IPS-20b (cell line): ENCODE measurements at regions not wholly inside any gene's neighbourhood (a gene's known extent, or its start where the extent isn't known, plus 50 kb on each side); places are given as distances from the start of the nearest gene placed in this dataset.

ENCODE experiments used
- H3K27ac ChIP-seq: one replicate; pipeline ENCODE4 v1.5.1; 2013; ENCODE audit warnings: low read length
- H3K27me3 ChIP-seq: 2 replicates; pipeline ENCODE4 v1.6.1; 2013; ENCODE audit warnings: mild to moderate bottlenecking, low read length, inconsistent platforms; ENCODE audit not compliant: insufficient read depth
- H3K36me3 ChIP-seq: 2 replicates; pipeline ENCODE4 v1.6.1; 2013; ENCODE audit warnings: low read depth, mild to moderate bottlenecking, inconsistent platforms, low read length, moderate library complexity; ENCODE audit not compliant: insufficient read depth
- H3K4me1 ChIP-seq: 2 replicates; pipeline ENCODE4 v1.6.1; 2013; ENCODE audit warnings: mild to moderate bottlenecking, control low read depth, inconsistent platforms, low read length, moderate library complexity; ENCODE audit not compliant: insufficient read depth
- H3K4me3 ChIP-seq: 2 replicates; pipeline ENCODE4 v1.5.1; 2013; ENCODE audit warnings: mild to moderate bottlenecking, low read length, inconsistent platforms
- H3K9ac ChIP-seq: 2 replicates; pipeline ENCODE4 v1.6.1; 2013; ENCODE audit warnings: low read depth, mild to moderate bottlenecking, inconsistent platforms, low read length, moderate library complexity
- H3K9me3 ChIP-seq: 2 replicates; pipeline ENCODE4 v1.6.1; 2013; ENCODE audit warnings: mild to moderate bottlenecking, low read depth, low read length, inconsistent platforms; ENCODE audit not compliant: insufficient read depth

DNA sequence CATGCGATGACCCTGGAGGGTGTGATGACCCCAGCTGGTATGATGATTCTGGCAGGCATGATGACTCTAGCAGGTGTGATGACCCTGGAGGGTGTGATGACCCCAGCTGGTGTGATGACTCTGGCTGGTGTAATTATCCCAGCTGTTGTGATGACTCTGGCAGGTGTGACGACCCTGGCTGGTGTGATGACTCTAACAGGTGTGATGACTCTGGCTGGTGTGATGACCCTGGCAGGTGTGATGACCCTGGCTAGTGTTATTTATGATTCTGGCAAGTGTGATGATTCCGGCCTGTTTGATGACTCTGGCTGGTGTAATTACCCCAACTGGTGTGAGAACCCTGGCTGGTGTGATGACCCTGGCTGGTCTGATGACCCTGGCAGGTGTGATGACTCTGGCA lies 427.2 kb downstream of the QKI start:
- Histone ChIP-seq H3K36me3 (no peaks in the 10 kb centered on the region), H3K9ac (no peak overlapping the region), H3K4me3 (no peak overlapping the region), H3K9me3 (peaks cover 11% of the 10 kb centered on the region), H3K27me3 (no peaks in the 10 kb centered on the region), H3K4me1 (no peaks in the 10 kb centered on the region), H3K27ac (no peak overlapping the region)

DNA sequence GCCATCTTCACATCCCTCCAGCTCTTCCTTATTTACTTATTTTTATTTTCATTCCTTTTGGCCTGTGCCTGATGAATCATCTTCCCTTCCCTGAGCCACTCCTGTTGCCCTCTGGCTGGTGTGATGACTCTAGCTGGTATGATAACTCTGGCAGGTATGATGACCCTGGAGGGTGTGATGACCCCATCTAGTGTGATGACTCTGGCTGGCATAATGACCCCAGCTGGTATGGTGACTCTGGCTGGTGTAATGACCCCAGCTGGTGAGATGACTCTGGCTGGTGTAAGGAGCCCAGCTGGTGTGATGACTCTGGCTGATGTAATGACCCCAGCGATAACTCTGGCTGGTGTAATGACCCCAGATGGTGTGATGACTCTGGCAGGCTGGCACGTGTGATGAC lies 426.8 kb downstream of the QKI start:
- H3K4me3 ChIP-seq, result no peak overlapping the region
- no peaks in the 10 kb centered on the region for H3K27me3 ChIP-seq
- peaks cover 11% of the 10 kb centered on the region for H3K9me3 ChIP-seq
- H3K4me1 ChIP-seq, result no peaks in the 10 kb centered on the region
- H3K27ac ChIP-seq, result no peak overlapping the region
- H3K36me3 ChIP-seq, result no peaks in the 10 kb centered on the region
- no peak overlapping the region for H3K9ac ChIP-seq

GRCh38 chr6:163840880-163841279 lies 426.4 kb downstream of the QKI start:
- no peak overlapping the region for H3K27ac ChIP-seq
- peaks cover 11% of the 10 kb centered on the region for H3K9me3 ChIP-seq
- no peak overlapping the region for H3K9ac ChIP-seq
- no peaks in the 10 kb centered on the region for H3K36me3 ChIP-seq
- H3K27me3 ChIP-seq, result no peaks in the 10 kb centered on the region
- no peaks in the 10 kb centered on the region for H3K4me1 ChIP-seq
- H3K4me3 ChIP-seq, result no peak overlapping the region

- no peak overlapping the region for H3K9ac ChIP-seq
- no peak overlapping the region for H3K27ac ChIP-seq
- H3K36me3 ChIP-seq, result no peaks in the 10 kb centered on the region
- no peaks in the 10 kb centered on the region for H3K27me3 ChIP-seq
- H3K4me3 ChIP-seq, result no peak overlapping the region
- H3K4me1 ChIP-seq, result no peaks in the 10 kb centered on the region
- peaks cover 11% of the 10 kb centered on the region for H3K9me3 ChIP-seq
Observed at GRCh38 chr6:163839296-163839695, 424.8 kb downstream of the QKI start.

GRCh38 chr6:163837691-163838431 lies 423.3 kb downstream of the QKI start:
- H3K9ac ChIP-seq, result no peak overlapping the region
- H3K4me1 ChIP-seq, result no peaks in the 10 kb centered on the region
- no peaks in the 10 kb centered on the region for H3K27me3 ChIP-seq

GRCh38 chr6:163836876-163837690 lies 422.6 kb downstream of the QKI start:
- no peaks in the 10 kb centered on the region for H3K4me1 ChIP-seq
- no peak overlapping the region for H3K9ac ChIP-seq
- H3K9me3 ChIP-seq, result peaks cover 9% of the 10 kb centered on the region
- no peak overlapping the region for H3K4me3 ChIP-seq
- H3K27ac ChIP-seq, result no peak overlapping the region
- no peaks in the 10 kb centered on the region for H3K36me3 ChIP-seq
- no peaks in the 10 kb centered on the region for H3K27me3 ChIP-seq

More at GRCh38 chr6:163837691-163838431, 423.3 kb downstream of the QKI start:
- Histone ChIP-seq H3K4me3 (no peak overlapping the region), H3K9me3 (peaks cover 11% of the 10 kb centered on the region), H3K27ac (no peak overlapping the region), H3K36me3 (no peaks in the 10 kb centered on the region)

GRCh38 chr6:163835439-163836171 lies 421.1 kb downstream of the QKI start:
- Histone ChIP-seq H3K27me3 (no peaks in the 10 kb centered on the region), H3K36me3 (no peaks in the 10 kb centered on the region), H3K9ac (no peak overlapping the region), H3K4me1 (no peaks in the 10 kb centered on the region), H3K4me3 (no peak overlapping the region), H3K27ac (no peak overlapping the region), H3K9me3 (no peaks in the 10 kb centered on the region)

- Histone ChIP-seq H3K27me3 (no peaks in the 10 kb centered on the region), H3K9me3 (no peaks in the 10 kb centered on the region), H3K27ac (no peak overlapping the region), H3K9ac (no peak overlapping the region), H3K4me3 (no peak overlapping the region), H3K36me3 (no peaks in the 10 kb centered on the region), H3K4me1 (no peaks in the 10 kb centered on the region)
Observed at GRCh38 chr6:163834226-163834970, 419.9 kb downstream of the QKI start.

GRCh38 chr6:163831736-163832135 lies 417.2 kb downstream of the QKI start:
- Histone ChIP-seq H3K9ac (no peak overlapping the region), H3K36me3 (no peaks in the 10 kb centered on the region), H3K27me3 (no peaks in the 10 kb centered on the region), H3K27ac (no peak overlapping the region), H3K9me3 (no peaks in the 10 kb centered on the region), H3K4me3 (no peak overlapping the region), H3K4me1 (no peaks in the 10 kb centered on the region)

DNA sequence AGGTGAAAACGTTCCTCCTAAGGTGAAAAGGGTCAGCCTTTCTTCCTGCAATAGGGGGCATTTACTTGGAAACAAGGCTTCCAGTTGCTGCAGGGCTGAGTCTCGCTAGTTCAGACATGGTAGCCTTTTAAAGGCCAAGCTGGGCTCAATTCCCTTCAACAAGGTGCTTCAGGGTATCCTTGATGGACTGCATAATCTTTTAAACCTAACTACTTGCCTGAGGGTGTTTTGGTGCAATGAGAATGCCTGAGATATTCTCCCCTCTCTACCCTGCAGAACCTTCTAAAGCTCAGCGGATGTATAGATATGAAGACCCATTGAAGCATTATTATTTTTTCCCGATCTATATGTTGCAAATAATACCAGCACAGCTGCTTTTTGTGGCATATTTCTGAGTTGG lies 416.1 kb downstream of the QKI start:
- no peak overlapping the region for H3K9ac ChIP-seq
- H3K9me3 ChIP-seq, result no peaks in the 10 kb centered on the region
- no peaks in the 10 kb centered on the region for H3K36me3 ChIP-seq
- no peaks in the 10 kb centered on the region for H3K27me3 ChIP-seq
- no peak overlapping the region for H3K27ac ChIP-seq
- no peaks in the 10 kb centered on the region for H3K4me1 ChIP-seq
- H3K4me3 ChIP-seq, result no peak overlapping the region

DNA sequence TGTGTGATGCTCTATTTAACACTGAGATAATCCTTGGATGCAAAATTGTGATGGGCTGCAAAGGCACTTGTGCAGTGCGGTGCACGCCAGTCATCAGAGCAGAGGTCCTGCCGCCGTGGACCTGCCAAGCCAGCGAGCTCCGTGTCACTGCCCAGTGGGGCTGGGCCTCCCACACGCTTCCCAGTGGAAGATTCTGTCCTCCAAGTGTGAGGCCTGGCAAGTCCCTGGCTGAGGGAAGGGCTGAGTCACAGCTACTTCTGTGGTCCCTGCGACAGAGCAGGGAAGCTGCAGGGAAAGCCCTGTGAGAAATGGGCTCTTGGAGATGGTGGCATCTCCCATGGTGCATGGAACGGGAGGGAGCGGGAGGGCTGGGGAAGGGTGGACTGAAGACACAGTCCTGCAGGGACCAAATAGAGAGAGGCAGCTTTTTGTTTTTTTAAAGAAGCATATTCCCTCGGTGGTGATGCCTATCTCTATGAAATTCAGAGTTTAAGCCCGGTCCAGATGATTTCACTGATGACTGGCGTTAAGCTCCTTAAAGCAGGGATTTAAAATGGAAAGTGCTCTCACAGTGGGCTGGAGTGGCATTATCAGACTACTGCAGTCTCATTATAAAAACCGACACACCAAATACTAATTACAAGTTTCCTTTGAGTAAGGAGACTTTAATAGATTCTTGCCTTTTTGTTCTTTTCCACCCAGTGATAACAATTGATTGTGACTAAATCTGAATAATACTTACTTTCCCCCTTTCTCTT lies 413.7 kb downstream of the QKI start:
- no peak overlapping the region for H3K9ac ChIP-seq
- no peaks in the 10 kb centered on the region for H3K27me3 ChIP-seq
- H3K9me3 ChIP-seq, result no peaks in the 10 kb centered on the region
- no peaks in the 10 kb centered on the region for H3K4me1 ChIP-seq
- H3K27ac ChIP-seq, result no peak overlapping the region
- H3K4me3 ChIP-seq, result no peak overlapping the region
- H3K36me3 ChIP-seq, result no peaks in the 10 kb centered on the region
